OCI-LY7 (cell line): ENCODE measurements at regions not wholly inside any gene's neighbourhood (a gene's known extent, or its start where the extent isn't known, plus 50 kb on each side); places are given as distances from the start of the nearest gene placed in this dataset.

Experiments
- BruUV-seq: library from RNA; stranded (reverse); fragments of 400-500 nt; replicated peaks from 2 replicates; lab custom pipeline; 2021; lab: Mats Ljungman, UMichigan
- CTCF ChIA-PET: fragments of 300-600 bp; sonication (Branson Sonifier 250); formaldehyde crosslinking; loops from one replicate; lab custom pipeline; 2022; ENCODE audit warnings: antibody characterized with exemption; ENCODE audit not compliant: unreplicated experiment; lab: Charles Lee
- POLR2A ChIA-PET: fragments of 300-600 bp; sonication (Branson Sonifier 250); formaldehyde crosslinking; loops from one replicate; lab custom pipeline; 2022; ENCODE audit warnings: antibody characterized with exemption; lab: Charles Lee
- DNase-seq: peaks from one replicate; pipeline ENCODE4 v3.0.0-alpha.2; 2015; ENCODE audit warnings: low spot score
- H2AFZ ChIP-seq: fragments of 200-600 bp; sonication (generic), shearing (Covaris generic); 2 replicates; pipeline ENCODE4 v1.6.1; 2014; ENCODE audit warnings: mild to moderate bottlenecking, antibody characterized with exemption, low read length, moderate library complexity
- H3K27ac ChIP-seq: fragments of 200-600 bp; sonication (generic); 2 replicates; pipeline ENCODE4 v1.5.1; 2014; ENCODE audit warnings: mixed run types, low read depth, mild to moderate bottlenecking, moderate library complexity, low read length, inconsistent platforms; ENCODE audit not compliant: poor library complexity, severe bottlenecking
- H3K36me3 ChIP-seq: fragments of 200-600 bp; sonication (generic); 2 replicates; pipeline ENCODE4 v1.6.1; 2014; ENCODE audit warnings: mild to moderate bottlenecking, antibody characterized with exemption, low read length, moderate library complexity, mixed read lengths; ENCODE audit not compliant: insufficient read depth
- H3K4me1 ChIP-seq: fragments of 200-600 bp; sonication (generic); 2 replicates; pipeline ENCODE4 v1.5.1; 2014; ENCODE audit warnings: mild to moderate bottlenecking, low read length; ENCODE audit not compliant: insufficient read depth, poor library complexity, severe bottlenecking
- H3K4me2 ChIP-seq: fragments of 200-600 bp; sonication (generic); 2 replicates; pipeline ENCODE4 v1.6.1; 2014; ENCODE audit warnings: mild to moderate bottlenecking, low read length
- H3K4me3 ChIP-seq: fragments of 200-600 bp; sonication (generic); 2 replicates; pipeline ENCODE4 v1.5.1; 2014; ENCODE audit warnings: mild to moderate bottlenecking, low read depth, low read length; ENCODE audit not compliant: poor library complexity, severe bottlenecking
- H3K79me2 ChIP-seq: fragments of 200-600 bp; sonication (generic); 2 replicates; pipeline ENCODE4 v1.6.1; 2016; ENCODE audit warnings: low read depth, mild to moderate bottlenecking, low read length, moderate library complexity, mixed read lengths; ENCODE audit not compliant: insufficient read depth
- H3K9me2 ChIP-seq: fragments of 200-600 bp; sonication (generic); 2 replicates; pipeline ENCODE4 v1.6.1; 2016; ENCODE audit warnings: mild to moderate bottlenecking, low read length, mixed read lengths; ENCODE audit not compliant: insufficient read depth
- H3K9me3 ChIP-seq: fragments of 200-600 bp; sonication (generic); 2 replicates; pipeline ENCODE4 v1.6.1; 2014; ENCODE audit warnings: mild to moderate bottlenecking, mixed run types, low read length, mixed read lengths
- H4K20me1 ChIP-seq: fragments of 200-600 bp; sonication (generic); 2 replicates; pipeline ENCODE4 v1.6.1; 2014; ENCODE audit warnings: mild to moderate bottlenecking, antibody characterized with exemption, low read length, moderate library complexity, mixed read lengths; ENCODE audit not compliant: insufficient read depth
- CTCF ChIP-seq: fragments of 200-600 bp; sonication (generic); conservative IDR thresholded peaks from 2 replicates; pipeline ENCODE4 v1.5.1; 2014; ENCODE audit warnings: mild to moderate bottlenecking, antibody characterized with exemption, low read length, moderate library complexity, mixed read lengths
- EZH2phosphoT487 ChIP-seq: fragments of 200-600 bp; sonication (generic); IDR thresholded peaks from 2 replicates; pipeline ENCODE4 v1.6.1; 2018; ENCODE audit warnings: low read depth, borderline replicate concordance, mild to moderate bottlenecking, mixed run types, antibody characterized with exemption, low read length, moderate library complexity, mixed read lengths
- intact Hi-C: fragments of 100-400 bp; cut with micrococcal nuclease; formaldehyde crosslinking; loops from one replicate; pipeline ENCODE4 v1.10.0; 2022; ENCODE audit not compliant: unreplicated experiment

GRCh38 chr1:203992440-203992839 is 80.5 kb upstream of the SOX13 start:
- POLR2A ChIA-PET: no interaction called here
- no peak overlapping the region for H3K27ac ChIP-seq
- H3K9me2 ChIP-seq: no peaks in the 10 kb centered on the region
- TF ChIP-seq EZH2phosphoT487 (no peak), CTCF (no peak)
- no peaks in the 10 kb centered on the region for H3K79me2 ChIP-seq
- H3K4me1 ChIP-seq: no peaks in the 10 kb centered on the region
- no peak overlapping the region for H3K4me3 ChIP-seq
- intact Hi-C loops: no loop called here
- CTCF ChIA-PET: no interaction called here
- H2AFZ ChIP-seq: no peak overlapping the region
- no peaks in the 10 kb centered on the region for H3K9me3 ChIP-seq
- BruUV-seq: no TSS peak
- H3K36me3 ChIP-seq: no peaks in the 10 kb centered on the region
- H3K4me2 ChIP-seq: no peak overlapping the region
- H4K20me1 ChIP-seq: no peaks in the 10 kb centered on the region
- DNase-seq: no peak

GRCh38 chr1:203993256-203993655 is 79.7 kb upstream of the SOX13 start:
- BruUV-seq: no TSS peak
- no peak for DNase-seq
- H3K4me2 ChIP-seq: no peak overlapping the region
- no peaks in the 10 kb centered on the region for H4K20me1 ChIP-seq
- H3K9me3 ChIP-seq: no peaks in the 10 kb centered on the region
- no peaks in the 10 kb centered on the region for H3K36me3 ChIP-seq
- no peaks in the 10 kb centered on the region for H3K9me2 ChIP-seq
- intact Hi-C loops: no loop called here
- ChIA-PET CTCF (no interaction called here), POLR2A (interaction anchor here (0.9 kb wide), 1 partner anchor 69 kb away, joined by 3 read pairs; no protein-coding TSS in a partner anchor)
- H3K79me2 ChIP-seq: no peaks in the 10 kb centered on the region
- TF ChIP-seq CTCF (no peak), EZH2phosphoT487 (no peak)
- H2AFZ ChIP-seq: no peak overlapping the region
- no peak overlapping the region for H3K4me3 ChIP-seq
- H3K27ac ChIP-seq: no peak overlapping the region
- no peaks in the 10 kb centered on the region for H3K4me1 ChIP-seq

- DNase-seq: no peak
- intact Hi-C loops: no loop called here
- CTCF ChIA-PET: no interaction called here
- H3K4me3 ChIP-seq: no peak overlapping the region
- no TSS peak for BruUV-seq
- POLR2A ChIA-PET: no interaction called here
- no peaks in the 10 kb centered on the region for H3K4me1 ChIP-seq
- H3K9me3 ChIP-seq: no peaks in the 10 kb centered on the region
- H3K36me3 ChIP-seq: no peaks in the 10 kb centered on the region
- TF ChIP-seq EZH2phosphoT487 (no peak), CTCF (no peak)
- no peak overlapping the region for H2AFZ ChIP-seq
- no peak overlapping the region for H3K27ac ChIP-seq
- no peaks in the 10 kb centered on the region for H4K20me1 ChIP-seq
- H3K79me2 ChIP-seq: no peaks in the 10 kb centered on the region
- no peaks in the 10 kb centered on the region for H3K9me2 ChIP-seq
- no peak overlapping the region for H3K4me2 ChIP-seq
These were observed 77.7 kb upstream of the SOX13 start for GRCh38 chr1:203995228-203995627.
